WERI-Rb-1 (cell line): ENCODE measurements at regions not wholly inside any gene's neighbourhood (a gene's known extent, or its start where the extent isn't known, plus 50 kb on each side); places are given as distances from the start of the nearest gene placed in this dataset.

Source experiments
- DNase-seq: peaks from one replicate; pipeline ENCODE4 v3.0.0-alpha.2; 2020
- H3K27ac ChIP-seq: fragments of 250-450 bp; sonication (Bioruptor Pico); 2 replicates; pipeline ENCODE4 v1.5.1; 2020; ENCODE audit warnings: mild to moderate bottlenecking, moderate library complexity
- H3K27me3 ChIP-seq: fragments of 250-450 bp; sonication (Bioruptor Pico); 2 replicates; pipeline ENCODE4 v1.5.1; 2021; ENCODE audit warnings: mild to moderate bottlenecking, low read depth, moderate library complexity; ENCODE audit not compliant: insufficient read depth, severe bottlenecking
- H3K36me3 ChIP-seq: fragments of 250-450 bp; sonication (Bioruptor Pico); 2 replicates; pipeline ENCODE4 v1.5.1; 2020; ENCODE audit warnings: mild to moderate bottlenecking, moderate library complexity
- H3K4me3 ChIP-seq: 2 replicates; pipeline ENCODE4 v1.5.1; 2011; ENCODE audit warnings: low read depth, mild to moderate bottlenecking, control low read depth, low read length
- H3K9me3 ChIP-seq: fragments of 250-450 bp; sonication (Bioruptor Pico); 2 replicates; pipeline ENCODE4 v1.5.1; 2021; ENCODE audit warnings: mild to moderate bottlenecking, moderate library complexity; ENCODE audit not compliant: severe bottlenecking
- TF ChIP-seq, protein P1 (sequence below): IDR thresholded peaks from 2 replicates; pipeline ENCODE4 v1.5.1; 2011; ENCODE audit warnings: low read depth, mild to moderate bottlenecking, control low read depth, inconsistent platforms, low read length

DNA sequence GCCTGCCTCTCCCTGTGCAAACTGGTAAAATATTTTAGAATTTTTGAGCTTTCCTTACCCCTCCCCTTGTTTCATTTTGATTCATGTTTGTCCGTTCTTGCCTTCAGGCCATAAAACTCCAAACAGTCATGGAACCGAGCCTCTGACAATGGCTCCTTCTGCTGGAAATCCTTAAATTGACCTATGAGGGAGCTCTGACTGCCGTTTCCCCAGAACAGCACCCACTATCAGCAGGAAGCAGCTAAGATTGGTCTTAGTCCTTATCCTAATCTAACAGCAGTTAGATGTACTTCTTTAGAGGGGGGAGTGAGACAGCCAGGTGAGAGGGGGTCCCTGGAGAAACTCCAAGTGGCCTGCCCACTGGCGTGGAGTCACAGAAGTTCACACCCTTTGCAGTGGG is 106.7 kb downstream of the FAM174A start:
- TF ChIP-seq, protein P1, sequence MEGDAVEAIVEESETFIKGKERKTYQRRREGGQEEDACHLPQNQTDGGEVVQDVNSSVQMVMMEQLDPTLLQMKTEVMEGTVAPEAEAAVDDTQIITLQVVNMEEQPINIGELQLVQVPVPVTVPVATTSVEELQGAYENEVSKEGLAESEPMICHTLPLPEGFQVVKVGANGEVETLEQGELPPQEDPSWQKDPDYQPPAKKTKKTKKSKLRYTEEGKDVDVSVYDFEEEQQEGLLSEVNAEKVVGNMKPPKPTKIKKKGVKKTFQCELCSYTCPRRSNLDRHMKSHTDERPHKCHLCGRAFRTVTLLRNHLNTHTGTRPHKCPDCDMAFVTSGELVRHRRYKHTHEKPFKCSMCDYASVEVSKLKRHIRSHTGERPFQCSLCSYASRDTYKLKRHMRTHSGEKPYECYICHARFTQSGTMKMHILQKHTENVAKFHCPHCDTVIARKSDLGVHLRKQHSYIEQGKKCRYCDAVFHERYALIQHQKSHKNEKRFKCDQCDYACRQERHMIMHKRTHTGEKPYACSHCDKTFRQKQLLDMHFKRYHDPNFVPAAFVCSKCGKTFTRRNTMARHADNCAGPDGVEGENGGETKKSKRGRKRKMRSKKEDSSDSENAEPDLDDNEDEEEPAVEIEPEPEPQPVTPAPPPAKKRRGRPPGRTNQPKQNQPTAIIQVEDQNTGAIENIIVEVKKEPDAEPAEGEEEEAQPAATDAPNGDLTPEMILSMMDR, result no peak
- Histone ChIP-seq H3K27ac (no peak overlapping the region), H3K4me3 (no peak overlapping the region), H3K36me3 (no peaks in the 10 kb centered on the region), H3K9me3 (no peaks in the 10 kb centered on the region), H3K27me3 (no peaks in the 10 kb centered on the region)
- no peak for DNase-seq

DNA sequence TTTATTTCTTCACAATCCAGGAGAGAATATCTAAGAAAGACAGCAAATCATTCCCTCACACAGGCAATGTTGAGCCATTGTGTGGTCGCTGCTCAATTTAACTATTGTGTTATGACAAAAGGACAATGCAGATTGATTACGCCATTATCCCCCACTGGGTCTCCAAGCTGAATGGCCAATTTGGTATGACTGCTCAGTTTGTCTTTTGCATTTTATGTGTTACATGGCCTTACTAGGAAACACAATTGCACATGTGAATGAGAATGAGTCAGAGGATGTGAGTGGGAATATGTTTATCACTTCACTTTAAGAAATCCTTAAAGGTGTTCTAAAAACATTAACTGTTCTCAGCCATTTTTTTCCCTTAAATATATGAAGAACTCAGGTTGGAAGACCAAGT is 108.3 kb downstream of the FAM174A start:
- TF ChIP-seq, protein P1, result no peak
- Histone ChIP-seq H3K27me3 (no peaks in the 10 kb centered on the region), H3K27ac (no peak overlapping the region), H3K36me3 (no peaks in the 10 kb centered on the region), H3K9me3 (no peaks in the 10 kb centered on the region), H3K4me3 (no peak overlapping the region)
- DNase-seq, result no peak

GRCh38 chr5:100644185-100644584 is 109.0 kb downstream of the FAM174A start:
- TF ChIP-seq, protein P1, result no peak
- no peaks in the 10 kb centered on the region for H3K27me3 ChIP-seq
- no peak overlapping the region for H3K27ac ChIP-seq
- no peak for DNase-seq
- H3K36me3 ChIP-seq, result no peaks in the 10 kb centered on the region
- no peaks in the 10 kb centered on the region for H3K9me3 ChIP-seq
- no peak overlapping the region for H3K4me3 ChIP-seq

GRCh38 chr5:100644776-100645175 is 109.6 kb downstream of the FAM174A start:
- Histone ChIP-seq H3K9me3 (no peaks in the 10 kb centered on the region), H3K36me3 (no peaks in the 10 kb centered on the region), H3K27me3 (no peaks in the 10 kb centered on the region), H3K4me3 (no peak overlapping the region), H3K27ac (no peak overlapping the region)
- DNase-seq, result no peak
- TF ChIP-seq, protein P1, result no peak

- TF ChIP-seq, protein P1, result no peak
Measured at GRCh38 chr5:100646011-100646410, 110.8 kb downstream of the FAM174A start.

DNA sequence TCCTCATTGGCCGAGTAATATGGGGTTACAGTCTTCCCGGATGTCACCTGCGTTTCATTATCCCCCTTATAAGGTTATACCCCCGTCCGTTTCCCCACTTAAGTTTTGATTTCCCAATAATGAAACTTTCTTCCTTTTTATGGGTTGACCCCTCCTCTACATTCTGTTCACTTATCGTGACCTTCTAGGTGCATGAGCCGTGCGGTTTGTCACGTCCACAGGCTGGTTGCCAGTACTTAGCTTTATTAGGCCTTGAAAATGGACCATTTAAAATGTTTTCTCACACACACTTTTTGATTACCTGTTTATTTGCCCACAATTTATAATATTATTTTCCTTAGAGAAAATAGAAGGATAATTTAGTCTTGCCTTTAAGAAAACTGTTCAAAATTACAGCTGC is 111.5 kb downstream of the FAM174A start:
- H3K9me3 ChIP-seq, result no peaks in the 10 kb centered on the region
- H3K27me3 ChIP-seq, result no peaks in the 10 kb centered on the region
- no peaks in the 10 kb centered on the region for H3K36me3 ChIP-seq
- no peak for DNase-seq
- no peak overlapping the region for H3K27ac ChIP-seq
- no peak overlapping the region for H3K4me3 ChIP-seq
- TF ChIP-seq, protein P1, result no peak

More at GRCh38 chr5:100646011-100646410, 110.8 kb downstream of the FAM174A start:
- no peak for DNase-seq
- H3K27me3 ChIP-seq, result no peaks in the 10 kb centered on the region
- no peaks in the 10 kb centered on the region for H3K9me3 ChIP-seq
- no peak overlapping the region for H3K27ac ChIP-seq
- no peaks in the 10 kb centered on the region for H3K36me3 ChIP-seq
- no peak overlapping the region for H3K4me3 ChIP-seq
